HEK293 (cell line): ENCODE measurements at regions not wholly inside any gene's neighbourhood (a gene's known extent, or its start where the extent isn't known, plus 50 kb on each side); places are given as distances from the start of the nearest gene placed in this dataset.

ENCODE experiments used
- CTCF ChIA-PET: fragments of 350-600 bp; formaldehyde crosslinking; extraction: SDS; loops from one replicate; lab custom pipeline; 2021; ENCODE audit warnings: antibody characterized with exemption; lab: Yijun Ruan, JAX
- POLR2A ChIA-PET: fragments of 300-600 bp; formaldehyde crosslinking; extraction: SDS; loops from one replicate; lab custom pipeline; 2020; ENCODE audit warnings: antibody characterized with exemption, inconsistent platforms; lab: Yijun Ruan, JAX
- H3K27ac ChIP-seq: fragments of 200-500 bp; sonication (Bioruptor generic); 2 replicates; pipeline ENCODE4 v1.5.1; 2014; ENCODE audit warnings: low read depth, low read length, control low read depth, inconsistent platforms; ENCODE audit errors: extremely low read depth
- H3K36me3 ChIP-seq, 2 experiments: fragments of 200-500 bp in 1 of 2; sonication (Bioruptor generic) in 1 of 2; 1 replicate in 1 of 2; 2 replicates in 1 of 2; pipeline ENCODE4 v1.5.1; 2014 to 2017; ENCODE audit warnings: inconsistent platforms in 2 of 2, low read length in 2 of 2; ENCODE audit not compliant: control insufficient read depth in 2 of 2, insufficient read depth in 1 of 2
- H3K4me1 ChIP-seq: fragments of 200-500 bp; sonication (Bioruptor generic); 2 replicates; pipeline ENCODE4 v1.5.1; 2014; ENCODE audit warnings: mild to moderate bottlenecking, low read length, inconsistent platforms; ENCODE audit not compliant: control insufficient read depth, insufficient read depth
- H3K4me3 ChIP-seq: 2 replicates; pipeline ENCODE4 v1.5.1; 2011; ENCODE audit warnings: low read depth, mild to moderate bottlenecking, control low read depth, low read length, moderate library complexity
- H3K9me3 ChIP-seq: fragments of 200-500 bp; sonication (Bioruptor generic); 2 replicates; pipeline ENCODE4 v1.5.1; 2014; ENCODE audit warnings: low read depth, low read length, inconsistent platforms; ENCODE audit not compliant: control insufficient read depth, insufficient read depth
- EGR2 ChIP-seq: fragments of 450-650 bp; formaldehyde crosslinking; IDR thresholded peaks from 2 replicates; pipeline ENCODE4 v1.5.1; 2016; ENCODE audit warnings: low read depth, missing biosample characterization, missing genetic modification characterization
- GFI1B ChIP-seq: fragments of 450-650 bp; formaldehyde crosslinking; IDR thresholded peaks from 2 replicates; pipeline ENCODE4 v1.5.1; 2016; ENCODE audit warnings: missing biosample characterization, missing genetic modification characterization
- KLF1 ChIP-seq: fragments of 450-650 bp; formaldehyde crosslinking; IDR thresholded peaks from 2 replicates; pipeline ENCODE4 v1.5.1; 2016; ENCODE audit warnings: missing biosample characterization, missing genetic modification characterization
- PRDM6 ChIP-seq: fragments of 450-650 bp; formaldehyde crosslinking; IDR thresholded peaks from 2 replicates; pipeline ENCODE4 v1.5.1; 2017; ENCODE audit warnings: missing biosample characterization, missing genetic modification characterization
- ZFHX2 ChIP-seq: fragments of 450-650 bp; formaldehyde crosslinking; conservative IDR thresholded peaks from 2 replicates; pipeline ENCODE4 v1.5.1; 2016; ENCODE audit warnings: missing biosample characterization, missing genetic modification characterization
- ZFP69B ChIP-seq: fragments of 450-650 bp; formaldehyde crosslinking; IDR thresholded peaks from 2 replicates; pipeline ENCODE4 v1.5.1; 2016; ENCODE audit warnings: missing biosample characterization, missing genetic modification characterization
- ZIC2 ChIP-seq: fragments of 450-650 bp; formaldehyde crosslinking; IDR thresholded peaks from 2 replicates; pipeline ENCODE4 v1.5.1; 2016; ENCODE audit warnings: missing biosample characterization, missing genetic modification characterization
- ZNF112 ChIP-seq: fragments of 450-650 bp; formaldehyde crosslinking; IDR thresholded peaks from 2 replicates; pipeline ENCODE4 v1.5.0; 2017; ENCODE audit warnings: missing biosample characterization, missing genetic modification characterization
- ZNF132 ChIP-seq: fragments of 450-650 bp; formaldehyde crosslinking; IDR thresholded peaks from 2 replicates; pipeline ENCODE4 v1.5.1; 2017; ENCODE audit warnings: missing biosample characterization, missing genetic modification characterization, borderline replicate concordance
- ZNF140 ChIP-seq: fragments of 450-650 bp; formaldehyde crosslinking; IDR thresholded peaks from 2 replicates; pipeline ENCODE4 v1.5.1; 2016; ENCODE audit warnings: missing biosample characterization, missing genetic modification characterization
- ZNF174 ChIP-seq: fragments of 450-650 bp; formaldehyde crosslinking; IDR thresholded peaks from 2 replicates; pipeline ENCODE4 v1.5.0; 2017; ENCODE audit warnings: missing biosample characterization, mild to moderate bottlenecking, missing genetic modification characterization
- ZNF2 ChIP-seq: fragments of 450-650 bp; formaldehyde crosslinking; IDR thresholded peaks from 2 replicates; pipeline ENCODE4 v1.5.1; 2016; ENCODE audit warnings: missing biosample characterization, missing genetic modification characterization
- ZNF211 ChIP-seq: fragments of 450-650 bp; formaldehyde crosslinking; IDR thresholded peaks from 2 replicates; pipeline ENCODE4 v1.5.1; 2016; ENCODE audit warnings: low read depth, missing biosample characterization, missing genetic modification characterization
- ZNF292 ChIP-seq: fragments of 450-650 bp; formaldehyde crosslinking; IDR thresholded peaks from 2 replicates; pipeline ENCODE4 v1.5.1; 2016; ENCODE audit warnings: low read depth, missing biosample characterization, missing genetic modification characterization, borderline replicate concordance
- ZNF341 ChIP-seq: fragments of 450-650 bp; formaldehyde crosslinking; IDR thresholded peaks from 2 replicates; pipeline ENCODE4; 2016; ENCODE audit warnings: low read depth, missing biosample characterization, missing genetic modification characterization
- ZNF423 ChIP-seq: fragments of 450-650 bp; formaldehyde crosslinking; IDR thresholded peaks from 2 replicates; pipeline ENCODE4 v1.5.1; 2016; ENCODE audit warnings: missing biosample characterization, missing genetic modification characterization
- ZNF623 ChIP-seq: fragments of 450-650 bp; formaldehyde crosslinking; IDR thresholded peaks from 2 replicates; pipeline ENCODE4 v1.5.1; 2016; ENCODE audit warnings: missing biosample characterization, missing genetic modification characterization
- ZNF639 ChIP-seq: fragments of 450-650 bp; formaldehyde crosslinking; IDR thresholded peaks from 2 replicates; pipeline ENCODE4 v1.5.1; 2016; ENCODE audit warnings: missing biosample characterization, missing genetic modification characterization
- ZNF837 ChIP-seq: fragments of 450-650 bp; formaldehyde crosslinking; IDR thresholded peaks from 2 replicates; pipeline ENCODE4 v1.5.1; 2016; ENCODE audit warnings: missing biosample characterization, missing genetic modification characterization
- ZSCAN23 ChIP-seq: fragments of 450-650 bp; formaldehyde crosslinking; IDR thresholded peaks from 2 replicates; pipeline ENCODE4 v1.5.1; 2016; ENCODE audit warnings: missing biosample characterization, missing genetic modification characterization
- ZSCAN5A ChIP-seq: fragments of 450-650 bp; formaldehyde crosslinking; IDR thresholded peaks from 2 replicates; pipeline ENCODE4 v1.5.1; 2016; ENCODE audit warnings: missing biosample characterization, missing genetic modification characterization
- TF ChIP-seq, protein P1 (sequence below): fragments of 450-650 bp; formaldehyde crosslinking; IDR thresholded peaks from 2 replicates; pipeline ENCODE4 v1.5.1; 2016; ENCODE audit warnings: missing biosample characterization, missing genetic modification characterization
- TF ChIP-seq, protein P2 (sequence below): fragments of 450-650 bp; formaldehyde crosslinking; IDR thresholded peaks from 2 replicates; pipeline ENCODE4 v1.5.1; 2016; ENCODE audit warnings: missing biosample characterization, missing genetic modification characterization

DNA sequence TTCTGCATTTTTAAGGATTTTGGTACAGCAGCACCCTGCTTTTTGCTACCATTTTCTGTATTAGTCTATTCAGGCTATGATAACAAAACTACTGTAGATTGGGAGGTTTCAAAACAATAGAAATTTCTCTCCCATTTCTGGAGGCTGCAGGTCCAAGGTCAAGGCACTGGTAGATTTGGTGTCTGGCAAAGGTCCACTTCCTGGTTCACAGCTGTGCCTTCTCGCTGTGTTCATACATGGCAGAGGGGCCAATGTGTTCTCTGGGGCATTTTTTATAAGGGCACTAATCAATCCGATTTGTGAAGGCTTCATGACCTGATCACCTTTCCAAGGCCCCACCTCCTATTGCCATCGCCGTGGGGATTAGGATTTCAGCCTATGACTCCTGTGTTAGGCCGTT, 268.1 kb upstream of the RTL1 start:
- POLR2A ChIA-PET, result no interaction called here
- no peaks in the 10 kb centered on the region for H3K4me1 ChIP-seq
- no peaks in the 10 kb centered on the region for H3K9me3 ChIP-seq
- CTCF ChIA-PET, result no interaction called here
- H3K27ac ChIP-seq, result no peak overlapping the region
- no peaks in the 10 kb centered on the region for H3K36me3 ChIP-seq
- no peak overlapping the region for H3K4me3 ChIP-seq
- TF ChIP-seq ZNF112 (tag by site-specific recombination), result no peak
- TF ChIP-seq ZNF2, result no peak
- TF ChIP-seq GFI1B, result no peak
- no peak for TF ChIP-seq ZNF140 (tag by site-specific recombination)
- no peak for TF ChIP-seq ZNF292
- no peak for TF ChIP-seq KLF1 (tag by site-specific recombination)
- TF ChIP-seq, protein P1, sequence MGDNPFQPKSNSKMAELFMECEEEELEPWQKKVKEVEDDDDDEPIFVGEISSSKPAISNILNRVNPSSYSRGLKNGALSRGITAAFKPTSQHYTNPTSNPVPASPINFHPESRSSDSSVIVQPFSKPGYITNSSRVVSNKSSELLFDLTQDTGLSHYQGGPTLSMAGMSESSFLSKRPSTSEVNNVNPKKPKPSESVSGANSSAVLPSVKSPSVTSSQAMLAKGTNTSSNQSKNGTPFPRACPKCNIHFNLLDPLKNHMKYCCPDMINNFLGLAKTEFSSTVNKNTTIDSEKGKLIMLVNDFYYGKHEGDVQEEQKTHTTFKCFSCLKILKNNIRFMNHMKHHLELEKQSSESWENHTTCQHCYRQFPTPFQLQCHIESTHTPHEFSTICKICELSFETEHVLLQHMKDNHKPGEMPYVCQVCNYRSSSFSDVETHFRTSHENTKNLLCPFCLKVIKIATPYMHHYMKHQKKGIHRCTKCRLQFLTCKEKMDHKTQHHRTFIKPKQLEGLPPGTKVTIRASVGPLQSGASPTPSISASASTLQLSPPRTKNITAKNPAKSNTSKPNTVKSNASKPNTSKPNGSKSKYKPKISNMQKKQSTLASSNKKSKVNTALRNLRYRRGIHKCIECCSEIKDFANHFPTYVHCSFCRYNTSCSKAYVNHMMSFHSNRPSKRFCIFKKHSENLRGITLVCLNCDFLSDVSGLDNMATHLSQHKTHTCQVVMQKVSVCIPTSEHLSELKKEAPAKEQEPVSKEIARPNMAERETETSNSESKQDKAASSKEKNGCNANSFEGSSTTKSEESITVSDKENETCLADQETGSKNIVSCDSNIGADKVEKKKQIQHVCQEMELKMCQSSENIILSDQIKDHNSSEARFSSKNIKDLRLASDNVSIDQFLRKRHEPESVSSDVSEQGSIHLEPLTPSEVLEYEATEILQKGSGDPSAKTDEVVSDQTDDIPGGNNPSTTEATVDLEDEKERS, result no peak
- TF ChIP-seq, all 188 proteins: peak for 0

DNA sequence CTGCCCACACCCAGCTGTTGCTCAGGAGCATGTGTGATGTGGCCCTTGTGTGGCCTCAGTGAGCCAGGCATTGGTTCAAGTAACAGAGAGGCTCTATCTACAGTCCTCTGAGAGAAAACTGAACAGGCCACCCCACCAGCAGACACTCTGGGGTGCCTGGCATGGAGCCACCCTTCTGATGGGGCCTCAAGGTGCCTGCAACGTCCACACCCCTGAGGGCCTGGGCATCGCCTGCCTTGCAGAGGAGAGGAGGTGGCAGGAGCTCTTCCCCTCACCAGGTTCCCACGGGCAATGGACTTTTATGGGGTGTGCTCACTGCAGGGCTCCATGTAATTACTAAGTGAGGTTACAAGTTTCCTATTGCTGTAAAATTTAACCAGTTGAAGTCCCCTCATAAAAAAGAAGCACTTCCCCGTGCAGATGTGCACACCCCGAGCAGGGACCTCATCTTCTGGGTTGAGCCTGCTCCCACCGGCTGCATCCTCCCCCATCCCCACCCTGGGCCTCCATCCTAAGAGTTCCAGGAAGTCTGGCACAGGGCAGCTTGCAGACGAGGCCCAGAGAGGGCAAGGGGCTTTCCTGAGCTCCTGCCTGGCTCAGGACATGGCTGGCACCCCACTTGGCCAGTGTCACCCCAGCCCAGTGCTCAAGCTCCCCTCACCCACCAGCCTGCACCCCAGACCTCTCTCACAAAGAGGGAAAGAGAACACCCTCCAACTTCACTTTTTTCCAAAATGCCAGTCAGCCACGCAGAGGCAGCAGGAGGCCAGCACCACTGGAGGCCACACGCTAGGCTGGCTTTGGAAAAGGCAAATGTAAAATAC, 270.4 kb upstream of the RTL1 start:
- no peak overlapping the region for H3K27ac ChIP-seq
- ChIA-PET POLR2A (no interaction called here), CTCF (no interaction called here)

GRCh38 chr14:101174522-101174838, 271.0 kb upstream of the RTL1 start:
- CTCF ChIA-PET, result no interaction called here
- H3K27ac ChIP-seq, result no peak overlapping the region
- H3K36me3 ChIP-seq, result no peaks in the 10 kb centered on the region
- H3K4me3 ChIP-seq, result no peak overlapping the region
- no peaks in the 10 kb centered on the region for H3K9me3 ChIP-seq
- POLR2A ChIA-PET, result no interaction called here
- no peaks in the 10 kb centered on the region for H3K4me1 ChIP-seq
- no peak for TF ChIP-seq ZNF174 (tag by site-specific recombination)
- TF ChIP-seq PRDM6 (tag by site-specific recombination), result no peak
- TF ChIP-seq ZNF639, result no peak
- no peak for TF ChIP-seq ZNF341 (tag by site-specific recombination)
- TF ChIP-seq ZSCAN5A (tag by site-specific recombination), result no peak
- TF ChIP-seq ZNF623 (tag by site-specific recombination), result no peak
- peak; percentile 89 for TF ChIP-seq EGR2 (tag by site-specific recombination)
- TF ChIP-seq ZFHX2 (tag by site-specific recombination), result peak; percentile 97
- TF ChIP-seq ZNF211 (tag by site-specific recombination), result no peak
- TF ChIP-seq ZIC2 (tag by site-specific recombination), result no peak

More for the DNA sequence above, 270.4 kb upstream of the RTL1 start:
- Histone ChIP-seq H3K4me1 (no peaks in the 10 kb centered on the region), H3K4me3 (no peak overlapping the region), H3K9me3 (no peaks in the 10 kb centered on the region), H3K36me3 (no peaks in the 10 kb centered on the region)
- peak; percentile 94 for TF ChIP-seq ZIC2 (tag by site-specific recombination)
- no peak for TF ChIP-seq ZFP69B (tag by site-specific recombination)
- TF ChIP-seq ZNF132, result no peak
- 0 out of 2 replicates have a peak, but pooled peaks have one; percentile 37 for TF ChIP-seq ZNF423
- TF ChIP-seq, protein P2, sequence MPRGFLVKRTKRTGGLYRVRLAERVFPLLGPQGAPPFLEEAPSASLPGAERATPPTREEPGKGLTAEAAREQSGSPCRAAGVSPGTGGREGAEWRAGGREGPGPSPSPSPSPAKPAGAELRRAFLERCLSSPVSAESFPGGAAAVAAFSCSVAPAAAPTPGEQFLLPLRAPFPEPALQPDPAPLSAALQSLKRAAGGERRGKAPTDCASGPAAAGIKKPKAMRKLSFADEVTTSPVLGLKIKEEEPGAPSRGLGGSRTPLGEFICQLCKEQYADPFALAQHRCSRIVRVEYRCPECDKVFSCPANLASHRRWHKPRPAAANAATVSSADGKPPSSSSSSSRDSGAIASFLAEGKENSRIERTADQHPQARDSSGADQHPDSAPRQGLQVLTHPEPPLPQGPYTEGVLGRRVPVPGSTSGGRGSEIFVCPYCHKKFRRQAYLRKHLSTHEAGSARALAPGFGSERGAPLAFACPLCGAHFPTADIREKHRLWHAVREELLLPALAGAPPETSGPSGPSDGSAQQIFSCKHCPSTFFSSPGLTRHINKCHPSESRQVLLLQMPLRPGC (tag by site-specific recombination), result no peak
- no peak for TF ChIP-seq ZNF837
- TF ChIP-seq ZSCAN23 (tag by site-specific recombination), result no peak
